ENCODE measurements at regions not wholly inside any gene's neighbourhood (a gene's known extent, or its start where the extent isn't known, plus 50 kb on each side); places are given as distances from the start of the nearest gene placed in this dataset.

- H3K9me3 Mint-ChIP-seq, result peaks cover 0 to 3% of the 10 kb centered on the region in 2 experiments; a peak in 2 of 5 replicates
- Histone ChIP-seq H2AFZ (ENCODE audit: low read length) (no peak overlapping the region), H3K18ac (ENCODE audit: insufficient read length, low read depth, low read length) (no peak overlapping the region), H3K4me2 (ENCODE audit: insufficient read depth, insufficient read length, low read length) (no peak overlapping the region), H3K56ac (ENCODE audit: insufficient read length, low read depth, low read length) (no peak overlapping the region), H4K8ac (replicated peaks; ENCODE audit: insufficient read length, low read depth, low read length) (no peak overlapping the region), H3K9ac (ENCODE audit: extremely low read depth, insufficient read length, low read length) (no peak overlapping the region), H2BK5ac (ENCODE audit: insufficient read length, low read length) (no peak overlapping the region), H3K14ac (ENCODE audit: insufficient read depth, low read length) (no peak overlapping the region), H3T11ph (ENCODE audit: low read length) (no peak overlapping the region), H4K91ac (ENCODE audit: insufficient read length, low read depth, low read length) (no peak overlapping the region), H2BK120ac (ENCODE audit: low read depth, low read length, poor library complexity, severe bottlenecking) (no peak overlapping the region), H2BK20ac (ENCODE audit: low read depth, low read length, poor library complexity, severe bottlenecking) (no peak overlapping the region), H3K4ac (ENCODE audit: low read depth, low read length) (no peak overlapping the region), H2BK12ac (ENCODE audit: insufficient read length, low read depth, low read length) (no peak overlapping the region), H3K27ac (ENCODE audit: insufficient read length, low read depth, low read length) (no peak overlapping the region), H3K23ac (ENCODE audit: insufficient read length, low read depth, low read length) (no peak overlapping the region), H3K79me2 (ENCODE audit: insufficient read depth, low read length) (no peaks in the 10 kb centered on the region), H2BK15ac (ENCODE audit: low read depth, low read length) (no peak overlapping the region), H3K79me1 (ENCODE audit: insufficient read depth, low read depth, low read length, poor library complexity, severe bottlenecking) (no peaks in the 10 kb centered on the region), H3K4me1 (ENCODE audit: insufficient read depth, low read length) (no peaks in the 10 kb centered on the region), H2AK5ac (ENCODE audit: insufficient read length, low read length) (no peak overlapping the region), H3K23me2 (ENCODE audit: insufficient read length, low read depth, low read length, poor library complexity, severe bottlenecking) (no peaks in the 10 kb centered on the region), H3K27me3 (ENCODE audit: insufficient read depth, low read length) (no peaks in the 10 kb centered on the region), H4K20me1 (ENCODE audit: control insufficient read depth, insufficient read depth, insufficient read length) (no peaks in the 10 kb centered on the region), H4K5ac (ENCODE audit: insufficient read length, low read depth, low read length) (no peak overlapping the region), H3K9me3 (ENCODE audit: control insufficient read depth, low read depth, low read length) (no peaks in the 10 kb centered on the region)
- no peaks in the 10 kb centered on the region for H3K4me1 Mint-ChIP-seq
- H3K27ac Mint-ChIP-seq, result no peak overlapping the region
- TF ChIP-seq, protein P1, sequence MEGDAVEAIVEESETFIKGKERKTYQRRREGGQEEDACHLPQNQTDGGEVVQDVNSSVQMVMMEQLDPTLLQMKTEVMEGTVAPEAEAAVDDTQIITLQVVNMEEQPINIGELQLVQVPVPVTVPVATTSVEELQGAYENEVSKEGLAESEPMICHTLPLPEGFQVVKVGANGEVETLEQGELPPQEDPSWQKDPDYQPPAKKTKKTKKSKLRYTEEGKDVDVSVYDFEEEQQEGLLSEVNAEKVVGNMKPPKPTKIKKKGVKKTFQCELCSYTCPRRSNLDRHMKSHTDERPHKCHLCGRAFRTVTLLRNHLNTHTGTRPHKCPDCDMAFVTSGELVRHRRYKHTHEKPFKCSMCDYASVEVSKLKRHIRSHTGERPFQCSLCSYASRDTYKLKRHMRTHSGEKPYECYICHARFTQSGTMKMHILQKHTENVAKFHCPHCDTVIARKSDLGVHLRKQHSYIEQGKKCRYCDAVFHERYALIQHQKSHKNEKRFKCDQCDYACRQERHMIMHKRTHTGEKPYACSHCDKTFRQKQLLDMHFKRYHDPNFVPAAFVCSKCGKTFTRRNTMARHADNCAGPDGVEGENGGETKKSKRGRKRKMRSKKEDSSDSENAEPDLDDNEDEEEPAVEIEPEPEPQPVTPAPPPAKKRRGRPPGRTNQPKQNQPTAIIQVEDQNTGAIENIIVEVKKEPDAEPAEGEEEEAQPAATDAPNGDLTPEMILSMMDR (conservative IDR thresholded peaks at IDR 0.05), result no peak
- no peaks in the 10 kb centered on the region for H3K27me3 Mint-ChIP-seq (ENCODE audit: low read depth)
- H3K36me3 Mint-ChIP-seq (ENCODE audit: insufficient read depth in 1 of 3, low read depth in 3 of 3), result no peaks in the 10 kb centered on the region
- no peak for DNase-seq
- H3K4me3 Mint-ChIP-seq, result no peak overlapping the region
- WGBS (ENCODE audit: extremely low coverage, insufficient read length, low lambda C conversion rate), result no CpG with 5 or more reads among the region's 1 CpG
These were observed 160.9 kb upstream of the MAD2L1 start for GRCh38 chr4:120227554-120227953.

Measured in H9 (cell line).